Osteocyte (in vitro differentiated cells): ENCODE measurements at regions not wholly inside any gene's neighbourhood (a gene's known extent, or its start where the extent isn't known, plus 50 kb on each side); places are given as distances from the start of the nearest gene placed in this dataset.

Experiments used
- DNase-seq: peaks from one replicate; pipeline ENCODE4 v3.0.0; 2021; ENCODE audit warnings: mixed read lengths; ENCODE audit not compliant: unreplicated experiment; ENCODE audit errors: extremely low spot score
- H3K27ac Mint-ChIP-seq: one replicate; pipeline ENCODE4 v1.8.0; 2021; ENCODE audit warnings: mild to moderate bottlenecking, mixed read lengths; ENCODE audit not compliant: unreplicated experiment
- H3K27me3 Mint-ChIP-seq: one replicate; pipeline ENCODE4 v1.8.0; 2021; ENCODE audit warnings: mixed read lengths; ENCODE audit not compliant: unreplicated experiment
- H3K36me3 Mint-ChIP-seq: one replicate; pipeline ENCODE4 v1.8.0; 2021; ENCODE audit warnings: mixed read lengths; ENCODE audit not compliant: unreplicated experiment
- H3K4me1 Mint-ChIP-seq: one replicate; pipeline ENCODE4 v1.8.0; 2021; ENCODE audit warnings: mixed read lengths; ENCODE audit not compliant: unreplicated experiment
- H3K4me3 Mint-ChIP-seq: one replicate; pipeline ENCODE4 v1.8.0; 2021; ENCODE audit warnings: mild to moderate bottlenecking, moderate library complexity, mixed read lengths; ENCODE audit not compliant: unreplicated experiment
- H3K9me3 Mint-ChIP-seq: one replicate; pipeline ENCODE4 v1.8.0; 2021; ENCODE audit warnings: mixed read lengths; ENCODE audit not compliant: unreplicated experiment
- CTCF ChIP-seq: fragments of 200-600 bp; sonication (generic); IDR thresholded peaks from 2 replicates; pipeline ENCODE4 v1.5.0; 2021; ENCODE audit warnings: antibody characterized with exemption, mild to moderate bottlenecking, moderate library complexity

- H3K4me1 Mint-ChIP-seq, result peaks cover 14% of the 10 kb centered on the region
- H3K27ac Mint-ChIP-seq, result peak overlapping the region; percentile 42
- DNase-seq, result no peak
- no peak overlapping the region for H3K4me3 Mint-ChIP-seq
- no peak for TF ChIP-seq CTCF
- peaks cover 7% of the 10 kb centered on the region for H3K9me3 Mint-ChIP-seq
- H3K36me3 Mint-ChIP-seq, result no peaks in the 10 kb centered on the region
- H3K27me3 Mint-ChIP-seq, result no peaks in the 10 kb centered on the region
Measured at GRCh38 chr6:19492636-19493405, 344.3 kb upstream of the ID4 start.

GRCh38 chr6:19501737-19502245 lies 335.4 kb upstream of the ID4 start:
- TF ChIP-seq CTCF, result peak; percentile 8
- H3K27me3 Mint-ChIP-seq, result no peaks in the 10 kb centered on the region
- H3K4me3 Mint-ChIP-seq, result no peak overlapping the region
- no peak for DNase-seq
- no peak overlapping the region for H3K27ac Mint-ChIP-seq
- no peaks in the 10 kb centered on the region for H3K36me3 Mint-ChIP-seq
- peaks cover 23% of the 10 kb centered on the region for H3K9me3 Mint-ChIP-seq
- H3K4me1 Mint-ChIP-seq, result no peaks in the 10 kb centered on the region

GRCh38 chr6:19502301-19502700 lies 334.9 kb upstream of the ID4 start:
- no peak for TF ChIP-seq CTCF
- peaks cover 23% of the 10 kb centered on the region for H3K9me3 Mint-ChIP-seq
- H3K4me1 Mint-ChIP-seq, result no peaks in the 10 kb centered on the region
- DNase-seq, result no peak
- H3K36me3 Mint-ChIP-seq, result no peaks in the 10 kb centered on the region
- H3K27ac Mint-ChIP-seq, result no peak overlapping the region
- no peak overlapping the region for H3K4me3 Mint-ChIP-seq
- no peaks in the 10 kb centered on the region for H3K27me3 Mint-ChIP-seq

GRCh38 chr6:19515939-19516338 lies 321.2 kb upstream of the ID4 start:
- peaks cover 40% of the 10 kb centered on the region for H3K9me3 Mint-ChIP-seq
- TF ChIP-seq CTCF, result no peak
- H3K36me3 Mint-ChIP-seq, result peaks cover 3% of the 10 kb centered on the region
- DNase-seq, result no peak
- H3K4me1 Mint-ChIP-seq, result no peaks in the 10 kb centered on the region
- no peak overlapping the region for H3K4me3 Mint-ChIP-seq
- no peak overlapping the region for H3K27ac Mint-ChIP-seq
- no peaks in the 10 kb centered on the region for H3K27me3 Mint-ChIP-seq

GRCh38 chr6:19519941-19520340 lies 317.2 kb upstream of the ID4 start:
- Mint-ChIP-seq H3K9me3 (peaks cover 11% of the 10 kb centered on the region), H3K36me3 (no peaks in the 10 kb centered on the region), H3K4me3 (no peak overlapping the region), H3K27ac (no peak overlapping the region), H3K27me3 (no peaks in the 10 kb centered on the region), H3K4me1 (no peaks in the 10 kb centered on the region)
- no peak for DNase-seq
- no peak for TF ChIP-seq CTCF
